ENCODE measurements at regions not wholly inside any gene's neighbourhood (a gene's known extent, or its start where the extent isn't known, plus 50 kb on each side); places are given as distances from the start of the nearest gene placed in this dataset.

GRCh38 chr3:174457758-174458157 lies 401.4 kb upstream of the NAALADL2 start:
- no peak for TF ChIP-seq CTCF (IDR thresholded peaks at IDR 0.05; ENCODE audit: low read depth, low read length, missing control alignments)
- no peak overlapping the region for H3K4me3 ChIP-seq (ENCODE audit: low read depth, low read length)
- in situ Hi-C loops (cut with HindIII; ENCODE audit: low sequenced_read_pairs): no loop called here
- no peak for DNase-seq (ENCODE audit: low read depth)

- no peak for DNase-seq (ENCODE audit: low read depth)
- TF ChIP-seq CTCF (IDR thresholded peaks at IDR 0.05; ENCODE audit: low read depth, low read length, missing control alignments): no peak
- no peak overlapping the region for H3K4me3 ChIP-seq (ENCODE audit: low read depth, low read length)
- in situ Hi-C loops (cut with HindIII; ENCODE audit: low sequenced_read_pairs): no loop called here
Observed at GRCh38 chr3:174460831-174461230, 398.3 kb upstream of the NAALADL2 start.

GRCh38 chr3:174462916-174463315 lies 396.2 kb upstream of the NAALADL2 start:
- DNase-seq (ENCODE audit: low read depth): no peak
- H3K4me3 ChIP-seq (ENCODE audit: low read depth, low read length): no peak overlapping the region
- no peak for TF ChIP-seq CTCF (IDR thresholded peaks at IDR 0.05; ENCODE audit: low read depth, low read length, missing control alignments)
- in situ Hi-C loops (cut with HindIII; ENCODE audit: low sequenced_read_pairs): no loop called here

GRCh38 chr3:174465177-174465576 lies 394.0 kb upstream of the NAALADL2 start:
- in situ Hi-C loops (cut with HindIII; ENCODE audit: low sequenced_read_pairs): no loop called here
- no peak for TF ChIP-seq CTCF (IDR thresholded peaks at IDR 0.05; ENCODE audit: low read depth, low read length, missing control alignments)
- DNase-seq (ENCODE audit: low read depth): no peak
- no peak overlapping the region for H3K4me3 ChIP-seq (ENCODE audit: low read depth, low read length)

- TF ChIP-seq CTCF (IDR thresholded peaks at IDR 0.05; ENCODE audit: low read depth, low read length, missing control alignments): no peak
- in situ Hi-C loops (cut with HindIII; ENCODE audit: low sequenced_read_pairs): no loop called here
- H3K4me3 ChIP-seq (ENCODE audit: low read depth, low read length): no peak overlapping the region
- DNase-seq (ENCODE audit: low read depth): no peak
Observed at GRCh38 chr3:174466471-174467054, 392.6 kb upstream of the NAALADL2 start.

- no peak for TF ChIP-seq CTCF (IDR thresholded peaks at IDR 0.05; ENCODE audit: low read depth, low read length, missing control alignments)
- in situ Hi-C loops (cut with HindIII; ENCODE audit: low sequenced_read_pairs): no loop called here
- DNase-seq (ENCODE audit: low read depth): no peak
- H3K4me3 ChIP-seq (ENCODE audit: low read depth, low read length): no peak overlapping the region
Observed at GRCh38 chr3:174477491-174477890, 381.6 kb upstream of the NAALADL2 start.

Measured in astrocyte of the cerebellum (primary cell).